Dendritic cell treated with granulocyte-macrophage colony-stimulating factor and Interleukin-4, amounts not matched to agents 40 ng/mL and 50 ng/mL, for 4 days (primary cell): ENCODE measurements at regions not wholly inside any gene's neighbourhood (a gene's known extent, or its start where the extent isn't known, plus 50 kb on each side); places are given as distances from the start of the nearest gene placed in this dataset.

Experiments
- H3K27ac Mint-ChIP-seq: one replicate; pipeline ENCODE4 v1.8.0; 2022; ENCODE audit warnings: mild to moderate bottlenecking, mixed read lengths
- H3K27me3 Mint-ChIP-seq: one replicate; pipeline ENCODE4 v1.8.0; 2022; ENCODE audit warnings: mild to moderate bottlenecking, mixed read lengths
- H3K36me3 Mint-ChIP-seq: one replicate; pipeline ENCODE4 v1.8.0; 2022; ENCODE audit warnings: low read depth, mixed read lengths
- H3K4me1 Mint-ChIP-seq: one replicate; pipeline ENCODE4 v1.8.0; 2022; ENCODE audit warnings: low read depth, mixed read lengths
- H3K4me3 Mint-ChIP-seq: one replicate; pipeline ENCODE4 v1.8.0; 2022; ENCODE audit warnings: mild to moderate bottlenecking, moderate library complexity, mixed read lengths
- H3K9me3 Mint-ChIP-seq: one replicate; pipeline ENCODE4 v1.8.0; 2022; ENCODE audit warnings: mixed read lengths
- intact Hi-C: fragments of 100-400 bp; cut with micrococcal nuclease; formaldehyde crosslinking; loops from one replicate; pipeline ENCODE4 v1.15.0; 2022

- intact Hi-C loops, result no loop called here
- H3K36me3 Mint-ChIP-seq, result no peaks in the 10 kb centered on the region
- no peak overlapping the region for H3K27ac Mint-ChIP-seq
- no peaks in the 10 kb centered on the region for H3K27me3 Mint-ChIP-seq
- H3K9me3 Mint-ChIP-seq, result no peaks in the 10 kb centered on the region
- no peaks in the 10 kb centered on the region for H3K4me1 Mint-ChIP-seq
- no peak overlapping the region for H3K4me3 Mint-ChIP-seq
Observed at GRCh38 chr4:24141836-24142235, 252.0 kb upstream of the PPARGC1A start.

GRCh38 chr4:24140892-24141291, 251.0 kb upstream of the PPARGC1A start:
- intact Hi-C loops, result no loop called here
- no peak overlapping the region for H3K27ac Mint-ChIP-seq
- no peaks in the 10 kb centered on the region for H3K27me3 Mint-ChIP-seq
- H3K36me3 Mint-ChIP-seq, result no peaks in the 10 kb centered on the region
- peaks cover 6% of the 10 kb centered on the region for H3K9me3 Mint-ChIP-seq
- H3K4me3 Mint-ChIP-seq, result no peak overlapping the region
- H3K4me1 Mint-ChIP-seq, result no peaks in the 10 kb centered on the region

GRCh38 chr4:24137671-24138601, 248.1 kb upstream of the PPARGC1A start:
- H3K27me3 Mint-ChIP-seq, result no peaks in the 10 kb centered on the region
- H3K4me1 Mint-ChIP-seq, result no peaks in the 10 kb centered on the region
- no peak overlapping the region for H3K4me3 Mint-ChIP-seq
- H3K9me3 Mint-ChIP-seq, result peaks cover 6% of the 10 kb centered on the region
- no peaks in the 10 kb centered on the region for H3K36me3 Mint-ChIP-seq
- intact Hi-C loops, result no loop called here
- H3K27ac Mint-ChIP-seq, result no peak overlapping the region

DNA sequence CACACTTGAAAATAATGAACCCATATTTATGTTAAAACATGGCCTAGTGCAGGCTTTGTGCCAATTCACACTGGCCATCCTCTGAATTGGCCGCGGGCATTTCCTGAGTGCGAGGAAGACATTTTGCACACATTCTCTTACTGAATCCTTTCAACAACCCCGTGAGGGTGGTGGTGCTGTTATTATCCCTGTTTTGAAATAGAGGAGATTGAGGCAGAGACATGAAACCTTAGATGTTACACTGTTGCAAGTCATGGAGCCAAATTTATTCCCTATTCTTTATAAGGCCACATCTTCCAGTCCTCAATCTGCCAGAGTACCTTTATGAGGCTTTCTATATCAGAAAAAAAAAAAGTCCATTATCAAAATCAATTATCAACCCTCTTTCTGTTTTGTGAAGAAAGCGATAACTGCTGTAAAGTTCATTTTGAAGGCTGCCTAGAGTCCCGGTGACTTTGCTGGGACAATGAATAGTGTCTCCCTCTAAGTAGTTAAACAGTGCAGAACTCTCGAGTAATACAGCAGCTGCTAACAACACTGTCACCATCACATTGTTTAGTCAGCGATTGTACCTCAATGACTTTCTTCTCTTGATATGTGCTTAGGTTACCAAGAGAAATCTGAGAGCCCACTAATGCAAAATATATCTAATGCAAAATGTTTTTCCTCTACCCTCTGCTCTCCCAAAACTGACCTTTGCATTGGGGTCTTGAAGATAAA, 242.3 kb upstream of the PPARGC1A start:
- intact Hi-C loops, result no loop called here
- Mint-ChIP-seq H3K9me3 (peaks cover 6% of the 10 kb centered on the region), H3K36me3 (no peaks in the 10 kb centered on the region), H3K27ac (no peak overlapping the region), H3K27me3 (no peaks in the 10 kb centered on the region), H3K4me1 (no peaks in the 10 kb centered on the region), H3K4me3 (no peak overlapping the region)

- no peaks in the 10 kb centered on the region for H3K27me3 Mint-ChIP-seq
- no peaks in the 10 kb centered on the region for H3K9me3 Mint-ChIP-seq
- H3K4me3 Mint-ChIP-seq, result no peak overlapping the region
- no peaks in the 10 kb centered on the region for H3K4me1 Mint-ChIP-seq
- no peaks in the 10 kb centered on the region for H3K36me3 Mint-ChIP-seq
- intact Hi-C loops, result no loop called here
- no peak overlapping the region for H3K27ac Mint-ChIP-seq
Observed at GRCh38 chr4:24130637-24131036, 240.8 kb upstream of the PPARGC1A start.

- intact Hi-C loops, result no loop called here
- Mint-ChIP-seq H3K27me3 (no peaks in the 10 kb centered on the region), H3K36me3 (no peaks in the 10 kb centered on the region), H3K4me3 (no peak overlapping the region), H3K27ac (no peak overlapping the region), H3K9me3 (no peaks in the 10 kb centered on the region), H3K4me1 (no peaks in the 10 kb centered on the region)
Observed at GRCh38 chr4:24126776-24127175, 236.9 kb upstream of the PPARGC1A start.

- intact Hi-C loops, result no loop called here
- Mint-ChIP-seq H3K4me3 (no peak overlapping the region), H3K27me3 (no peaks in the 10 kb centered on the region), H3K27ac (no peak overlapping the region), H3K36me3 (no peaks in the 10 kb centered on the region), H3K9me3 (no peaks in the 10 kb centered on the region), H3K4me1 (no peaks in the 10 kb centered on the region)
Observed at GRCh38 chr4:24121395-24122175, 231.7 kb upstream of the PPARGC1A start.

- no peaks in the 10 kb centered on the region for H3K36me3 Mint-ChIP-seq
- intact Hi-C loops, result no loop called here
- no peak overlapping the region for H3K4me3 Mint-ChIP-seq
- no peaks in the 10 kb centered on the region for H3K4me1 Mint-ChIP-seq
- no peaks in the 10 kb centered on the region for H3K9me3 Mint-ChIP-seq
- H3K27ac Mint-ChIP-seq, result no peak overlapping the region
- no peaks in the 10 kb centered on the region for H3K27me3 Mint-ChIP-seq
Observed at GRCh38 chr4:24117975-24118374, 228.1 kb upstream of the PPARGC1A start.

DNA sequence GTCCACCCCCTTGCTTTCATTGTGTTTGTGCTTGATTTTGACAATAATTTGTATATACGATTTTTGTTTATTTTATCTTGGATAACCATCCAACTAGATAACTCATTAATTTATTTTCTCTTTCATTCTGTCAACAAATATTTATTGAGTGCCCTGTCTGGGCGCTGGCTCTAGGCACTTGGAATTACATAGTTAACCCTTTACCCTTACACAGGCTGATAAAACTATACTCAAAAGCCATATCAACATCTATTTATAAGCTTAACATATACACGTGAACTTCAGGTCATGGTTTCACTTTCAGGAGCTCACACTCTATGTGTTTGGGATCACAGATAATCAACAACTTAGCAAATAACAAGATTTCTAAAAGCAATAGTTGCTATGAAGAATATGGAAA, 226.3 kb upstream of the PPARGC1A start:
- Mint-ChIP-seq H3K36me3 (no peaks in the 10 kb centered on the region), H3K9me3 (no peaks in the 10 kb centered on the region), H3K4me1 (no peaks in the 10 kb centered on the region), H3K27me3 (no peaks in the 10 kb centered on the region), H3K27ac (no peak overlapping the region), H3K4me3 (no peak overlapping the region)
- intact Hi-C loops, result no loop called here

GRCh38 chr4:24114919-24115500, 225.2 kb upstream of the PPARGC1A start:
- H3K4me1 Mint-ChIP-seq, result no peaks in the 10 kb centered on the region
- H3K27me3 Mint-ChIP-seq, result no peaks in the 10 kb centered on the region
- no peak overlapping the region for H3K4me3 Mint-ChIP-seq
- H3K9me3 Mint-ChIP-seq, result no peaks in the 10 kb centered on the region
- H3K36me3 Mint-ChIP-seq, result no peaks in the 10 kb centered on the region
- intact Hi-C loops, result no loop called here
- no peak overlapping the region for H3K27ac Mint-ChIP-seq

DNA sequence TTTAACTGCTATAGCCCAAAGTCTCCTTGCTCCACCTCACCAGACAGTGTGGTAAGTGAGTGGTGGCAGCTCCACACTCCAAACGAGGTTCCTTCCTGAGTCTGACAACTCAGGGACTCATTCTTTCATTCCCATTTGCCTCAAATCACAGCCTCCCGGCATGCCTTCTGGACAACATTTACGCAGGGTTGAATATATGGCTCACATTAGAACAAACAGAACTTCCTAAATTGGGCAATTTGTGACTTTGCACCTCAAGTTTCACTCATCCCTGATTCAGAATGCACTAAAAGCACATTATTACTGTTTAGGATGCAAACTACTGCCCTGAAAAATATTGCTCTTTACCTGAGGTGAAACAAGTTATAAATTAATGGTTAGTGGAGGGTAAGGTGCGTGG, 224.6 kb upstream of the PPARGC1A start:
- intact Hi-C loops, result no loop called here
- H3K27ac Mint-ChIP-seq, result no peak overlapping the region
- H3K27me3 Mint-ChIP-seq, result no peaks in the 10 kb centered on the region
- no peak overlapping the region for H3K4me3 Mint-ChIP-seq
- no peaks in the 10 kb centered on the region for H3K36me3 Mint-ChIP-seq
- no peaks in the 10 kb centered on the region for H3K9me3 Mint-ChIP-seq
- no peaks in the 10 kb centered on the region for H3K4me1 Mint-ChIP-seq

- H3K27me3 Mint-ChIP-seq, result no peaks in the 10 kb centered on the region
- no peak overlapping the region for H3K4me3 Mint-ChIP-seq
- H3K36me3 Mint-ChIP-seq, result no peaks in the 10 kb centered on the region
- no peaks in the 10 kb centered on the region for H3K4me1 Mint-ChIP-seq
- no peak overlapping the region for H3K27ac Mint-ChIP-seq
- H3K9me3 Mint-ChIP-seq, result no peaks in the 10 kb centered on the region
- intact Hi-C loops, result no loop called here
Observed at GRCh38 chr4:24112466-24112865, 222.6 kb upstream of the PPARGC1A start.

- no peaks in the 10 kb centered on the region for H3K27me3 Mint-ChIP-seq
- H3K4me1 Mint-ChIP-seq, result no peaks in the 10 kb centered on the region
Observed at GRCh38 chr4:24108567-24108966, 218.7 kb upstream of the PPARGC1A start.

More at GRCh38 chr4:24108567-24108966, 218.7 kb upstream of the PPARGC1A start:
- Mint-ChIP-seq H3K9me3 (peaks cover 11% of the 10 kb centered on the region), H3K27ac (no peak overlapping the region), H3K36me3 (no peaks in the 10 kb centered on the region), H3K4me3 (no peak overlapping the region)
- intact Hi-C loops, result no loop called here
